Kidney tubule cell (primary cell): ENCODE measurements at regions not wholly inside any gene's neighbourhood (a gene's known extent, or its start where the extent isn't known, plus 50 kb on each side); places are given as distances from the start of the nearest gene placed in this dataset.
"Not testable (repeated sequence)": the region's sequence is repeated elsewhere in the genome, so short reads cannot be mapped to it uniquely, and the experiment has no call there.

Source experiments
- DNase-seq: peaks from one replicate; pipeline ENCODE4 v3.0.0-alpha.2; 2018; ENCODE audit warnings: low spot score

GRCh38 chr2:118464546-118465265, 376.4 kb downstream of the INSIG2 start:
- no peak for DNase-seq

- DNase-seq = no peak
Observed at GRCh38 chr2:118464046-118464445, 375.8 kb downstream of the INSIG2 start.

- no peak for DNase-seq
Observed at GRCh38 chr2:118460425-118460824, 372.2 kb downstream of the INSIG2 start.

GRCh38 chr2:118459426-118459825, 371.2 kb downstream of the INSIG2 start:
- no peak for DNase-seq

- DNase-seq = no peak
Observed at GRCh38 chr2:118457951-118458350, 369.7 kb downstream of the INSIG2 start.

GRCh38 chr2:118449401-118449800, 361.1 kb downstream of the INSIG2 start:
- no peak for DNase-seq

GRCh38 chr2:118443596-118443995, 355.3 kb downstream of the INSIG2 start:
- peak; percentile 78 for DNase-seq

- DNase-seq = peak; percentile 47
Observed at GRCh38 chr2:118442996-118443553, 354.8 kb downstream of the INSIG2 start.

GRCh38 chr2:118442046-118442445, 353.8 kb downstream of the INSIG2 start:
- DNase-seq = peak; percentile 34

GRCh38 chr2:118440404-118441098, 352.3 kb downstream of the INSIG2 start:
- no peak for DNase-seq

GRCh38 chr2:118437501-118437900, 349.2 kb downstream of the INSIG2 start:
- DNase-seq = no peak

- DNase-seq = no peak
Observed at GRCh38 chr2:118431997-118432396, 343.7 kb downstream of the INSIG2 start.

- no peak for DNase-seq
Observed at GRCh38 chr2:118431586-118431985, 343.3 kb downstream of the INSIG2 start.

- DNase-seq = no peak
Observed at GRCh38 chr2:118431165-118431517, 342.9 kb downstream of the INSIG2 start.

- DNase-seq = peak; percentile 38
Observed at GRCh38 chr2:118430510-118431164, 342.4 kb downstream of the INSIG2 start.

- DNase-seq = no peak
Observed at GRCh38 chr2:118425191-118425590, 336.9 kb downstream of the INSIG2 start.

GRCh38 chr2:118423776-118424175, 335.5 kb downstream of the INSIG2 start:
- no peak for DNase-seq

- no peak for DNase-seq
Observed at GRCh38 chr2:118421648-118422047, 333.4 kb downstream of the INSIG2 start.

- peak; percentile 61 for DNase-seq
Observed at GRCh38 chr2:118417406-118418120, 329.3 kb downstream of the INSIG2 start.

- DNase-seq = not testable (repeated sequence)
Observed at GRCh38 chr2:118415186-118415585, 326.9 kb downstream of the INSIG2 start.

- no peak for DNase-seq
Observed at GRCh38 chr2:118403658-118404451, 315.6 kb downstream of the INSIG2 start.
